GM12878 (cell line): ENCODE measurements at regions not wholly inside any gene's neighbourhood (a gene's known extent, or its start where the extent isn't known, plus 50 kb on each side); places are given as distances from the start of the nearest gene placed in this dataset.

ENCODE experiments used
- ATAC-seq: fragments of 200-7000 bp; cut with Tn5 transposase; 3 replicates; pipeline ENCODE4 v1.9.1; 2020; ENCODE audit warnings: mild to moderate bottlenecking, moderate library complexity
- BruUV-seq: library from RNA; stranded (reverse); fragments of 400-500 nt; replicated peaks from 2 replicates; lab custom pipeline; 2021; lab: Mats Ljungman, UMichigan
- CTCF ChIA-PET: fragments of 300-600 bp; sonication (Branson Sonifier 250); formaldehyde crosslinking; extraction: SDS; loops from one replicate; lab custom pipeline; 2021; ENCODE audit warnings: inconsistent platforms; lab: Yijun Ruan, JAX
- POLR2A ChIA-PET: fragments of 350-600 bp; formaldehyde crosslinking; extraction: SDS; loops from one replicate; lab custom pipeline; 2021; ENCODE audit warnings: inconsistent platforms; lab: Charles Lee
- RAD21 ChIA-PET: fragments of 300-600 bp; sonication (Branson Sonifier 250); formaldehyde crosslinking; loops from one replicate; lab custom pipeline; 2023; ENCODE audit warnings: antibody characterized with exemption; ENCODE audit not compliant: unreplicated experiment; lab: Charles Lee
- SMC1A ChIA-PET: fragments of 300-600 bp; sonication (Branson Sonifier 250); formaldehyde crosslinking; loops from one replicate; lab custom pipeline; 2023; ENCODE audit not compliant: unreplicated experiment, uncharacterized antibody; lab: Charles Lee
- DNase-seq: peaks from one replicate; pipeline ENCODE4 v3.0.0-alpha.2; 2011; ENCODE audit warnings: low read depth, low spot score
- FAIRE-seq: peaks from 3 replicates; lab custom pipeline; 2011; peaks lifted over from hg19 to GRCh38; lab: Jason Lieb, UNC
- H2AFZ ChIP-seq: 2 replicates; pipeline ENCODE4 v1.6.0; 2011; ENCODE audit warnings: low read depth, low read length, control low read depth; ENCODE audit not compliant: control insufficient read depth
- H3K27ac ChIP-seq: 2 replicates; pipeline ENCODE4 v1.5.1; 2011; ENCODE audit warnings: control low read depth; ENCODE audit not compliant: control insufficient read depth, insufficient read depth
- H3K27me3 ChIP-seq, 2 experiments: replicated peaks in 1 of 2; 2 replicates each; pipeline versions ENCODE4 v1.6.0 to v1.6.1; 2011; ENCODE audit warnings: low read length in 1 of 2; ENCODE audit not compliant: control insufficient read depth in 2 of 2, insufficient read depth in 2 of 2
- H3K36me3 ChIP-seq, 2 experiments: 2 replicates each; pipeline ENCODE4 v1.5.1; 2011; ENCODE audit warnings: low read length in 1 of 2; ENCODE audit not compliant: control insufficient read depth in 2 of 2, insufficient read depth in 2 of 2
- H3K4me1 ChIP-seq: 2 replicates; pipeline ENCODE4 v1.6.1; 2011; ENCODE audit warnings: mild to moderate bottlenecking, low read length, moderate library complexity, mixed read lengths; ENCODE audit not compliant: control insufficient read depth, insufficient read depth
- H3K4me2 ChIP-seq: 2 replicates; pipeline ENCODE4 v1.6.0; 2011; ENCODE audit warnings: control low read depth; ENCODE audit not compliant: control insufficient read depth, insufficient read depth
- H3K4me3 ChIP-seq: fragments of 200-600 bp; sonication (generic); 2 replicates; pipeline ENCODE4 v1.5.1; 2016
- H3K79me2 ChIP-seq: 2 replicates; pipeline ENCODE4 v1.6.0; 2011; ENCODE audit warnings: low read length; ENCODE audit not compliant: control insufficient read depth, insufficient read depth
- H3K9ac ChIP-seq: 2 replicates; pipeline ENCODE4 v1.8.0; 2011; ENCODE audit warnings: low read length, control low read depth, mixed read lengths; ENCODE audit not compliant: control insufficient read depth, insufficient read depth
- H3K9me3 ChIP-seq: replicated peaks from 3 replicates; pipeline ENCODE4 v1.5.1; 2011; ENCODE audit warnings: mild to moderate bottlenecking, low read length; ENCODE audit not compliant: control insufficient read depth, insufficient read depth
- H4K20me1 ChIP-seq: 2 replicates; pipeline ENCODE4 v1.6.0; 2011; ENCODE audit not compliant: control insufficient read depth, insufficient read depth
- CBFB ChIP-seq: IDR thresholded peaks from 2 replicates; pipeline ENCODE4 v1.6.1; 2016; ENCODE audit warnings: antibody characterized with exemption, low read depth
- IRF4 ChIP-seq: IDR thresholded peaks from 2 replicates; pipeline ENCODE4 v1.6.1; 2011; ENCODE audit warnings: low read depth, low read length
- MTA2 ChIP-seq: fragments of 450-650 bp; IDR thresholded peaks from 2 replicates; pipeline ENCODE4 v1.6.1; 2016; ENCODE audit warnings: low read depth, mild to moderate bottlenecking, moderate library complexity
- PML ChIP-seq: IDR thresholded peaks from 2 replicates; pipeline ENCODE4 v1.6.1; 2012; ENCODE audit warnings: low read length, inconsistent platforms
- POLR2AphosphoS2 ChIP-seq: IDR thresholded peaks from 2 replicates; pipeline ENCODE4 v1.6.1; 2011; ENCODE audit warnings: low read depth, mild to moderate bottlenecking, low read length, improper control_type of control experiment, moderate library complexity
- RBBP5 ChIP-seq: fragments of 200-600 bp; sonication (generic); conservative IDR thresholded peaks from 2 replicates; pipeline ENCODE4 v1.6.1; 2016
- RELA ChIP-seq: fragments of 450-650 bp; IDR thresholded peaks from 2 replicates; pipeline ENCODE4 v1.8.0; 2014; ENCODE audit warnings: borderline replicate concordance; ENCODE audit not compliant: partially characterized antibody
- STAT1 ChIP-seq: fragments of 450-650 bp; conservative IDR thresholded peaks from 2 replicates; pipeline ENCODE4 v1.6.1; 2014; ENCODE audit warnings: antibody characterized with exemption, mild to moderate bottlenecking
- TBL1XR1 ChIP-seq: IDR thresholded peaks from 2 replicates; pipeline ENCODE4 v1.6.1; 2012; ENCODE audit warnings: low read depth, low read length, improper control_type of control experiment
- WGBS: methylation state at CpG from one replicate; pipeline ENCODE4 v1.1.6; 2016; ENCODE audit warnings: low lambda C conversion rate; ENCODE audit not compliant: insufficient replicate concordance, insufficient coverage; ENCODE audit errors: missing lambda C conversion rate; 5-methylcytosine and 5-hydroxymethylcytosine counted together
- in situ Hi-C: fragments of 300-500 bp; cut with MboI; formaldehyde crosslinking; loops from 9 replicates; pipeline ENCODE4 v1.14.3; 2018; ENCODE audit warnings: mixed read lengths
- intact Hi-C: fragments of 100-400 bp; cut with micrococcal nuclease; formaldehyde crosslinking; loops from one replicate; pipeline ENCODE4 v1.14.2; 2022; ENCODE audit not compliant: unreplicated experiment
- TF ChIP-seq, protein P1 (sequence below): IDR thresholded peaks from 2 replicates; pipeline ENCODE4 v1.6.1; 2011; ENCODE audit warnings: low read depth, low read length, improper control_type of control experiment, borderline replicate concordance
- TF ChIP-seq, protein P2 (sequence below): IDR thresholded peaks from 2 replicates; pipeline ENCODE4 v1.6.1; 2012; ENCODE audit warnings: low read depth, low read length, improper control_type of control experiment
- TF ChIP-seq, protein P3 (sequence below): fragments of 450-650 bp; formaldehyde crosslinking; IDR thresholded peaks from 2 replicates; pipeline ENCODE4 v1.5.0; 2022; ENCODE audit warnings: mild to moderate bottlenecking, missing genetic modification characterization

DNA sequence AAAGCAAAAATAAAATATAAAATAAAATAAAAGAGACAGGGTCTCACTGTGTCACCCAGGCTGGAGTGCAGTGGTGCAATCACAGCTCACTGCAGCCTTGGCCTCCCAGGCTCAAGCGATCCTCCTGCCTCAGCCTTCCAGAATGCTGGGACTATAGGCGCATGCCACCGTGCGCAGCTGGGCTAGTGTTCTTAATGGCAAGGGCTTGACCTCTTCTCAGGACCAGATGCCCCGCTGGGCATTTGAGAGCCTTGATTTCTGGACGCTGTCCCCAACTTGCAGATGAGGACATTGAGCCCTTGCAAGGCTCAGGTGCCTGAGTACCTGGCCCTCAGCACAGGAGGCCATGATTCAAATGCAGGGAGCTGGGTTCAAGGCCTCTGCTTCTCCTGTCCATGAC lies 82.6 kb downstream of the DHCR7 start:
- H3K36me3 ChIP-seq, result no peaks in the 10 kb centered on the region
- no peak overlapping the region for H3K9ac ChIP-seq
- ATAC-seq, result no peak
- H3K79me2 ChIP-seq, result no peaks in the 10 kb centered on the region
- H3K4me1 ChIP-seq, result no peaks in the 10 kb centered on the region; the same call in 1 of the 2 replicates
- BruUV-seq, result no TSS peak
- no peaks in the 10 kb centered on the region; the same call in 1 of the 3 replicates for H3K9me3 ChIP-seq
- POLR2A ChIA-PET, result interaction anchor here (0.5 kb wide), 1 partner anchor 1575 kb away, joined by 3 read pairs; no protein-coding TSS in a partner anchor
- H3K27me3 ChIP-seq, result no peaks in the 10 kb centered on the region
- in situ Hi-C loops (no loop called here), intact Hi-C loops (no loop called here)
- H2AFZ ChIP-seq, result no peak overlapping the region
- CTCF ChIA-PET, result no interaction called here
- DNase-seq, result no peak
- TF ChIP-seq POLR2AphosphoS2, result no peak
- TF ChIP-seq TBL1XR1, result no peak
- TF ChIP-seq IRF4, result no peak
- TF ChIP-seq, protein P1, sequence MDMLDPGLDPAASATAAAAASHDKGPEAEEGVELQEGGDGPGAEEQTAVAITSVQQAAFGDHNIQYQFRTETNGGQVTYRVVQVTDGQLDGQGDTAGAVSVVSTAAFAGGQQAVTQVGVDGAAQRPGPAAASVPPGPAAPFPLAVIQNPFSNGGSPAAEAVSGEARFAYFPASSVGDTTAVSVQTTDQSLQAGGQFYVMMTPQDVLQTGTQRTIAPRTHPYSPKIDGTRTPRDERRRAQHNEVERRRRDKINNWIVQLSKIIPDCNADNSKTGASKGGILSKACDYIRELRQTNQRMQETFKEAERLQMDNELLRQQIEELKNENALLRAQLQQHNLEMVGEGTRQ, result no peak
- no peak for TF ChIP-seq STAT1
- TF ChIP-seq PML, result no peak
- TF ChIP-seq MTA2, result no peak
- TF ChIP-seq, protein P2, sequence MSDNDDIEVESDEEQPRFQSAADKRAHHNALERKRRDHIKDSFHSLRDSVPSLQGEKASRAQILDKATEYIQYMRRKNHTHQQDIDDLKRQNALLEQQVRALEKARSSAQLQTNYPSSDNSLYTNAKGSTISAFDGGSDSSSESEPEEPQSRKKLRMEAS, result no peak
- TF ChIP-seq RBBP5, result no peak
- no peak for TF ChIP-seq CBFB
- TF ChIP-seq RELA, result no peak
- TF ChIP-seq, protein P3, sequence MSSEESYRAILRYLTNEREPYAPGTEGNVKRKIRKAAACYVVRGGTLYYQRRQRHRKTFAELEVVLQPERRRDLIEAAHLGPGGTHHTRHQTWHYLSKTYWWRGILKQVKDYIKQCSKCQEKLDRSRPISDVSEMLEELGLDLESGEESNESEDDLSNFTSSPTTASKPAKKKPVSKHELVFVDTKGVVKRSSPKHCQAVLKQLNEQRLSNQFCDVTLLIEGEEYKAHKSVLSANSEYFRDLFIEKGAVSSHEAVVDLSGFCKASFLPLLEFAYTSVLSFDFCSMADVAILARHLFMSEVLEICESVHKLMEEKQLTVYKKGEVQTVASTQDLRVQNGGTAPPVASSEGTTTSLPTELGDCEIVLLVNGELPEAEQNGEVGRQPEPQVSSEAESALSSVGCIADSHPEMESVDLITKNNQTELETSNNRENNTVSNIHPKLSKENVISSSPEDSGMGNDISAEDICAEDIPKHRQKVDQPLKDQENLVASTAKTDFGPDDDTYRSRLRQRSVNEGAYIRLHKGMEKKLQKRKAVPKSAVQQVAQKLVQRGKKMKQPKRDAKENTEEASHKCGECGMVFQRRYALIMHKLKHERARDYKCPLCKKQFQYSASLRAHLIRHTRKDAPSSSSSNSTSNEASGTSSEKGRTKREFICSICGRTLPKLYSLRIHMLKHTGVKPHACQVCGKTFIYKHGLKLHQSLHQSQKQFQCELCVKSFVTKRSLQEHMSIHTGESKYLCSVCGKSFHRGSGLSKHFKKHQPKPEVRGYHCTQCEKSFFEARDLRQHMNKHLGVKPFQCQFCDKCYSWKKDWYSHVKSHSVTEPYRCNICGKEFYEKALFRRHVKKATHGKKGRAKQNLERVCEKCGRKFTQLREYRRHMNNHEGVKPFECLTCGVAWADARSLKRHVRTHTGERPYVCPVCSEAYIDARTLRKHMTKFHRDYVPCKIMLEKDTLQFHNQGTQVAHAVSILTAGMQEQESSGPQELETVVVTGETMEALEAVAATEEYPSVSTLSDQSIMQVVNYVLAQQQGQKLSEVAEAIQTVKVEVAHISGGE (CRISPR knock-in tag), result no peak
- SMC1A ChIA-PET, result no interaction called here
- H3K27ac ChIP-seq, result no peak overlapping the region
- RAD21 ChIA-PET, result no interaction called here
- no peak overlapping the region for H3K4me2 ChIP-seq
- no peaks in the 10 kb centered on the region for H4K20me1 ChIP-seq
- H3K4me3 ChIP-seq, result no peak overlapping the region
- 71% methylated on average over 6 of the region's 6 CpGs for WGBS
- FAIRE-seq, result no peak
